ENCODE measurements at regions not wholly inside any gene's neighbourhood (a gene's known extent, or its start where the extent isn't known, plus 50 kb on each side); places are given as distances from the start of the nearest gene placed in this dataset.

DNA sequence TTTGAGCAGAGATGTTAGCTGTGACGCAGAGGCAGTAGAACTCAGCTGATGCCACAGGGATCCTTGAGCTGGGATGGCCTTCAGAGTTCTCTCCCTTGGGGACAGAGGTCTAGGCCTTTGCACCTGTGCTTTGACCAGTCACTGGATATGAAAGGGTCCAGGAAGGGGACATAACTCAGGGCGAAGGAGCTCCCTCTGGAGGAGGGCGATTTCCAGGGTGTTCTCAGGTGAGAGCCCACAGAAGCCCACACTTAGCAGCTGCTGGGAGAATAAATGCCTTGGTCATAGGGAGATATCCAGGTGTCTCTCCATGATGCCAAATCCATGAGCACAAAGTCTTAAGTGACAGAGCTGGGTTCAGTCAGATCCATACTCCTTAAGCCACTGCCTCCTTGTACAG is 369.2 kb downstream of the NYAP2 start:
- Histone ChIP-seq H3K36me3 (no peaks in the 10 kb centered on the region), H3K9me3 (ENCODE audit: low read depth) (no peaks in the 10 kb centered on the region), H3K27me3 (no peaks in the 10 kb centered on the region), H3K4me3 (no peak overlapping the region), H3K4me1 (ENCODE audit: low read depth) (no peaks in the 10 kb centered on the region), H3K27ac (no peak overlapping the region)
- TF ChIP-seq, protein P1, sequence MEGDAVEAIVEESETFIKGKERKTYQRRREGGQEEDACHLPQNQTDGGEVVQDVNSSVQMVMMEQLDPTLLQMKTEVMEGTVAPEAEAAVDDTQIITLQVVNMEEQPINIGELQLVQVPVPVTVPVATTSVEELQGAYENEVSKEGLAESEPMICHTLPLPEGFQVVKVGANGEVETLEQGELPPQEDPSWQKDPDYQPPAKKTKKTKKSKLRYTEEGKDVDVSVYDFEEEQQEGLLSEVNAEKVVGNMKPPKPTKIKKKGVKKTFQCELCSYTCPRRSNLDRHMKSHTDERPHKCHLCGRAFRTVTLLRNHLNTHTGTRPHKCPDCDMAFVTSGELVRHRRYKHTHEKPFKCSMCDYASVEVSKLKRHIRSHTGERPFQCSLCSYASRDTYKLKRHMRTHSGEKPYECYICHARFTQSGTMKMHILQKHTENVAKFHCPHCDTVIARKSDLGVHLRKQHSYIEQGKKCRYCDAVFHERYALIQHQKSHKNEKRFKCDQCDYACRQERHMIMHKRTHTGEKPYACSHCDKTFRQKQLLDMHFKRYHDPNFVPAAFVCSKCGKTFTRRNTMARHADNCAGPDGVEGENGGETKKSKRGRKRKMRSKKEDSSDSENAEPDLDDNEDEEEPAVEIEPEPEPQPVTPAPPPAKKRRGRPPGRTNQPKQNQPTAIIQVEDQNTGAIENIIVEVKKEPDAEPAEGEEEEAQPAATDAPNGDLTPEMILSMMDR (IDR thresholded peaks at IDR 0.05; ENCODE audit: low read depth, low read length), result no peak
- no peak for DNase-seq (ENCODE audit: low read depth in 1 of 2, low spot score in 1 of 2)

DNA sequence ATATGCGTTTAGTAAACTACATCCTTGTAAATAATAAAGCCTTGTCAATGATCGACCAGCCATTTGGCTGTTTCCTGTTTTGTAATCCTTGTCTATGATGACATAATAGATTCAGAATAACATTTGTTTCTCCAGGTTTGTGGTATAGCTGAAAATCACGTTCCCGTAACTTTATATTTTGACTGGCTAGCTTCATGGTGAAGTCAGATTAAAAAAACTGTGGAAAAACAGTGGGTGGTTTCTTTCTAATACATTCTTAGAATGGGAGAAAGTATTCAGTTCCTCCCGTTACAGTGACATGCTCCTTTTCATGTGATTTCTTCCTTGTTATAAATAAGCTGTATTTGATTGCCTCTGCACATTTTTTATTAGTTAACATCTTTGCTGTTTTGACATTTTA is 366.9 kb downstream of the NYAP2 start:
- H3K36me3 ChIP-seq, result no peaks in the 10 kb centered on the region
- H3K27me3 ChIP-seq, result no peaks in the 10 kb centered on the region
- TF ChIP-seq, protein P1 (IDR thresholded peaks at IDR 0.05; ENCODE audit: low read depth, low read length), result no peak
- H3K4me1 ChIP-seq (ENCODE audit: low read depth), result no peaks in the 10 kb centered on the region
- H3K9me3 ChIP-seq (ENCODE audit: low read depth), result no peaks in the 10 kb centered on the region
- H3K4me3 ChIP-seq, result no peak overlapping the region
- peak in 1 of 2 donors; percentile 40 for DNase-seq (ENCODE audit: low read depth in 1 of 2, low spot score in 1 of 2)
- no peak overlapping the region for H3K27ac ChIP-seq

DNA sequence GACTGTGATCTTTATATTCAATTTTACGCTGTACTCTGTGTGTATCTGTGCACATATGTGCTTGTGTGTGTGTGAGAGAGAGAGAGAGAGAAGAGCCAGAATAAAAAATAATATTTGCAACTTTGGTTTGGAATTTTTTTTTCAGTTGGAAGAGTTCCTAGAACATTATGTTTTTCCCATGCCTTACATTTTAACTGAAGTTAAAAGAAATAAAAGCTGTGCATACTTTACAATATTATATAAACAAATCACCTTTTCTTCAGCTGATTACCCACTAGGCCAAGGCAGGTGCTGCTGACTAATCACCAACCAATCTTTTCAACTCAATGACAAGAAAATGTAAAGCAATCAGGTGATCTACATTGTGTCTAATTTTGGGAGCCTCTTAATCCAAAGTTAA is 366.3 kb downstream of the NYAP2 start:
- Histone ChIP-seq H3K4me3 (no peak overlapping the region), H3K27ac (no peak overlapping the region), H3K9me3 (ENCODE audit: low read depth) (no peaks in the 10 kb centered on the region)

DNA sequence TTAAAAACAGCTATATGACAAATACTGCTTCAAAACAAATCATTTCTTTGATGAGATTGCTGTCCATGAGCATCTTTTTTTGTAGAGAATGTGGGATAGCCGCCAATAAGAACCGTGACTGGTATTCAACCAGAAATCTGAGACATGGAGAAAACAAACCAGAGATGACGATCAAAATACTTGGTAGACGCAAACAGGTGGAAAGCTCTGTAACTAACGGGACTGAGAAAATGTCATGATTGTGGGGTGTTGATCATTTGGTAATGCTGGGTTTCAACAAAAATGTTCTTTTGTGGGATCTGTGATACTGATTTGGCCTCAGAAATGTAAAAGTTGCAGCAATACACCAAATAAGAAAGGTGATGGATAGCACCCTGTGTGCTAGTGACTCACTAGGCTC is 364.8 kb downstream of the NYAP2 start:
- Histone ChIP-seq H3K36me3 (no peaks in the 10 kb centered on the region), H3K4me1 (ENCODE audit: low read depth) (no peaks in the 10 kb centered on the region), H3K4me3 (no peak overlapping the region), H3K27me3 (no peaks in the 10 kb centered on the region), H3K9me3 (ENCODE audit: low read depth) (no peaks in the 10 kb centered on the region), H3K27ac (no peak overlapping the region)
- TF ChIP-seq, protein P1 (IDR thresholded peaks at IDR 0.05; ENCODE audit: low read depth, low read length), result no peak
- DNase-seq (ENCODE audit: low read depth in 1 of 2, low spot score in 1 of 2), result peak in 1 of 2 donors; percentile 25

More for the DNA sequence above, 366.3 kb downstream of the NYAP2 start:
- Histone ChIP-seq H3K27me3 (no peaks in the 10 kb centered on the region), H3K4me1 (ENCODE audit: low read depth) (no peaks in the 10 kb centered on the region), H3K36me3 (no peaks in the 10 kb centered on the region)
- TF ChIP-seq, protein P1 (IDR thresholded peaks at IDR 0.05; ENCODE audit: low read depth, low read length), result no peak
- no peak for DNase-seq (ENCODE audit: low read depth in 1 of 2, low spot score in 1 of 2)

DNA sequence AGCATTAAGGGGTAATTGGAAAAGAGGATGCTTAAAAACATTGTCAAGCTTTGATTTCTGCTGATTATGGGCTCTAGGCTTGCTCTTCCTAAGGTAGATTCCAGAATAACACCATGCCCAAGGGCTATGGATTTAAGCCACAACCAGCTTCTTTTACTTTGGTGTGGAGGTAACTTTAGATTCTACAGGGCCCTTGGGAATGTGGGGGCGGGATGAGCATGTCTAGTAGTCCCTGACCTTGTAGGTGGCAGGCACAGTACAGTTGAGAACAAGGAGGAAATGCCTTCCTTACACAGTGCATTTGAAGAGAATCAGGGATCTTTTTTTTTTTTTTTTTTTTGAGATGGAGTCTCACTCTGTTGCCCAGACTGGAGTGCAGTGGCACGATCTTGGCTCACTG is 364.2 kb downstream of the NYAP2 start:
- H3K27me3 ChIP-seq, result no peaks in the 10 kb centered on the region

More for the DNA sequence above, 364.2 kb downstream of the NYAP2 start:
- H3K27ac ChIP-seq, result no peak overlapping the region
- no peak for DNase-seq (ENCODE audit: low read depth in 1 of 2, low spot score in 1 of 2)
- H3K36me3 ChIP-seq, result no peaks in the 10 kb centered on the region
- H3K4me1 ChIP-seq (ENCODE audit: low read depth), result no peaks in the 10 kb centered on the region
- no peak overlapping the region for H3K4me3 ChIP-seq
- TF ChIP-seq, protein P1 (IDR thresholded peaks at IDR 0.05; ENCODE audit: low read depth, low read length), result no peak
- H3K9me3 ChIP-seq (ENCODE audit: low read depth), result no peaks in the 10 kb centered on the region

All from cardiac muscle cell (in vitro differentiated cells and primary cell).